SK-N-SH (cell line): ENCODE measurements at regions not wholly inside any gene's neighbourhood (a gene's known extent, or its start where the extent isn't known, plus 50 kb on each side); places are given as distances from the start of the nearest gene placed in this dataset.

Experiments
- CTCF ChIA-PET: fragments of 300-600, 350-600 bp; formaldehyde crosslinking; extraction: SDS; loops from one replicate; lab custom pipeline; 2021; lab: Yijun Ruan, JAX
- POLR2A ChIA-PET: fragments of 350-600 bp; sonication (Branson Sonifier 250); formaldehyde crosslinking; extraction: SDS; loops from one replicate; lab custom pipeline; 2020; ENCODE audit warnings: antibody characterized with exemption, inconsistent platforms; lab: Yijun Ruan, JAX
- DNase-seq: peaks from one replicate; pipeline ENCODE4 v3.0.0; 2012
- H2AFZ ChIP-seq: fragments of 200-600 bp; sonication (generic); 2 replicates; pipeline ENCODE4 v1.8.1; 2016; ENCODE audit warnings: antibody characterized with exemption, mild to moderate bottlenecking, low read depth
- H3F3A ChIP-seq: fragments of 200-600 bp; sonication (generic); replicated peaks from 2 replicates; pipeline ENCODE3; 2016; ENCODE audit warnings: antibody characterized with exemption, mild to moderate bottlenecking; ENCODE audit not compliant: insufficient read depth
- H3K27ac ChIP-seq, 2 experiments: fragments of 200-500 bp in 1 of 2; fragments of 200-600 bp in 1 of 2; sonication (Bioruptor generic) in 1 of 2; sonication (generic), shearing (Covaris generic) in 1 of 2; 2 replicates each; pipeline versions ENCODE4 v1.5.1 to v1.6.1; 2014 to 2016; ENCODE audit warnings: low read depth in 2 of 2, inconsistent platforms in 1 of 2, low read length in 1 of 2, mild to moderate bottlenecking in 1 of 2, mixed read lengths in 1 of 2
- H3K27me3 ChIP-seq: fragments of 200-600 bp; sonication (generic), shearing (Covaris generic); 2 replicates; pipeline ENCODE4 v1.6.1; 2016; ENCODE audit warnings: mixed run types; ENCODE audit not compliant: insufficient read depth
- H3K36me3 ChIP-seq, 2 experiments: fragments of 200-500 bp in 1 of 2; fragments of 200-600 bp in 1 of 2; sonication (Bioruptor generic) in 1 of 2; sonication (generic) in 1 of 2; replicated peaks in 1 of 2; 2 replicates each; pipeline versions ENCODE3 to v1.5.1; 2014 to 2016; ENCODE audit warnings: low read length in 1 of 2, mild to moderate bottlenecking in 1 of 2; ENCODE audit not compliant: insufficient read depth in 2 of 2, control insufficient read depth in 1 of 2
- H3K4me1 ChIP-seq, 2 experiments: fragments of 200-500 bp in 1 of 2; fragments of 200-600 bp in 1 of 2; sonication (Bioruptor generic) in 1 of 2; sonication (generic), shearing (Covaris generic) in 1 of 2; 2 replicates each; pipeline versions ENCODE4 v1.5.1 to v1.6.1; 2014 to 2016; ENCODE audit warnings: low read depth in 1 of 2, low read length in 1 of 2, mixed run types in 1 of 2; ENCODE audit not compliant: insufficient read depth in 2 of 2, control insufficient read depth in 1 of 2
- H3K4me2 ChIP-seq: fragments of 200-600 bp; sonication (generic), shearing (Covaris generic); 2 replicates; pipeline ENCODE4 v1.6.1; 2017; ENCODE audit warnings: mixed run types
- H3K4me3 ChIP-seq, 2 experiments: fragments of 200-500 bp in 1 of 2; fragments of 200-600 bp in 1 of 2; sonication (Bioruptor generic) in 1 of 2; sonication (generic), shearing (Covaris generic) in 1 of 2; 2 replicates each; pipeline versions ENCODE4 v1.5.1 to v1.8.1; 2014 to 2016; ENCODE audit warnings: low read depth in 2 of 2, inconsistent platforms in 1 of 2, low read length in 1 of 2, mild to moderate bottlenecking in 1 of 2, mixed read lengths in 1 of 2, moderate library complexity in 1 of 2
- H3K79me2 ChIP-seq: fragments of 200-600 bp; sonication (generic); 2 replicates; pipeline ENCODE4 v1.8.1; 2017; ENCODE audit warnings: mild to moderate bottlenecking; ENCODE audit not compliant: insufficient read depth
- H3K9ac ChIP-seq: fragments of 200-600 bp; sonication (generic); 2 replicates; pipeline ENCODE4 v1.6.1; 2017; ENCODE audit warnings: mixed run types
- H3K9me2 ChIP-seq: fragments of 200-600 bp; sonication (generic); 2 replicates; pipeline ENCODE4 v1.6.1; 2017; ENCODE audit warnings: mixed run types
- H3K9me3 ChIP-seq: fragments of 200-600 bp; sonication (generic); 2 replicates; pipeline ENCODE4 v1.6.1; 2017; ENCODE audit warnings: mixed run types, mild to moderate bottlenecking, moderate library complexity
- H4K20me1 ChIP-seq: fragments of 200-600 bp; sonication (generic); 2 replicates; pipeline ENCODE4 v1.6.1; 2017; ENCODE audit warnings: mild to moderate bottlenecking, mixed run types; ENCODE audit not compliant: insufficient read depth
- CTCF ChIP-seq: fragments of 200-600 bp; sonication (generic); IDR thresholded peaks from 2 replicates; pipeline ENCODE4 v1.6.1; 2017; ENCODE audit warnings: antibody characterized with exemption, mild to moderate bottlenecking, moderate library complexity
- ELF1 ChIP-seq: IDR thresholded peaks from 2 replicates; pipeline ENCODE4 v1.4.0; 2012
- EP300 ChIP-seq, 2 experiments: IDR thresholded peaks; 2 replicates each; pipeline versions ENCODE4 v1.4.0 to v1.6.1; 2012; ENCODE audit warnings: borderline replicate concordance in 1 of 2, low read depth in 1 of 2, low read length in 1 of 2
- FOXJ3 ChIP-seq: sonication (generic); formaldehyde crosslinking; IDR thresholded peaks from 2 replicates; pipeline ENCODE4 v1.5.1; 2020; ENCODE audit warnings: mild to moderate bottlenecking, missing genetic modification reagents
- GABPA ChIP-seq: IDR thresholded peaks from 2 replicates; pipeline ENCODE4 v1.4.0; 2012; ENCODE audit warnings: low read depth, mild to moderate bottlenecking
- GATA2 ChIP-seq: sonication (generic); formaldehyde crosslinking; IDR thresholded peaks from 2 replicates; pipeline ENCODE4 v1.5.0; 2020; ENCODE audit warnings: mild to moderate bottlenecking, missing genetic modification reagents
- IRF3 ChIP-seq: fragments of 150-350 bp; IDR thresholded peaks from 2 replicates; pipeline ENCODE4 v1.6.1; 2016; ENCODE audit warnings: mild to moderate bottlenecking, low read depth, low read length
- JUND ChIP-seq: IDR thresholded peaks from 2 replicates; pipeline ENCODE4 v1.4.0; 2012
- MAX ChIP-seq: IDR thresholded peaks from 2 replicates; pipeline ENCODE4 v1.4.0; 2012; ENCODE audit warnings: low read depth
- RAD21 ChIP-seq: IDR thresholded peaks from 2 replicates; pipeline ENCODE4 v1.6.1; 2012; ENCODE audit warnings: mild to moderate bottlenecking, low read length
- REST ChIP-seq: IDR thresholded peaks from 2 replicates; pipeline ENCODE4 v1.6.1; 2012; ENCODE audit warnings: mild to moderate bottlenecking, low read depth, low read length, moderate library complexity
- SIN3A ChIP-seq: IDR thresholded peaks from 2 replicates; pipeline ENCODE4 v1.6.1; 2012; ENCODE audit warnings: low read depth, mild to moderate bottlenecking, low read length, moderate library complexity, borderline replicate concordance
- TAF1 ChIP-seq: IDR thresholded peaks from 2 replicates; pipeline ENCODE4 v1.6.1; 2012; ENCODE audit warnings: low read depth, mild to moderate bottlenecking, low read length, moderate library complexity, borderline replicate concordance
- TCF12 ChIP-seq: IDR thresholded peaks from 2 replicates; pipeline ENCODE4 v1.4.0; 2012
- USF1 ChIP-seq: IDR thresholded peaks from 2 replicates; pipeline ENCODE4 v1.4.0; 2012; ENCODE audit warnings: low read depth, borderline replicate concordance
- YY1 ChIP-seq: IDR thresholded peaks from 2 replicates; pipeline ENCODE4 v1.4.0; 2012; ENCODE audit warnings: low read depth, mild to moderate bottlenecking
- ZBTB33 ChIP-seq: IDR thresholded peaks from 2 replicates; pipeline ENCODE4 v1.4.0; 2012; ENCODE audit warnings: low read depth, borderline replicate concordance
- WGBS: methylation state at CpG from one replicate; pipeline ENCODE4 v1.1.6; 2017; ENCODE audit warnings: low lambda C conversion rate; 5-methylcytosine and 5-hydroxymethylcytosine counted together

- CTCF ChIA-PET = interaction anchor here (0.6 kb wide), 1 partner anchor 471 kb away, joined by 3 read pairs; no protein-coding TSS in a partner anchor
- Histone ChIP-seq H3K27ac (no peak overlapping the region), H3K9ac (no peak overlapping the region), H3K4me1 (no peaks in the 10 kb centered on the region), H3K4me3 (no peak overlapping the region)
- no peak for TF ChIP-seq TCF12
- TF ChIP-seq SIN3A = no peak
- TF ChIP-seq JUND = no peak
- no peak for TF ChIP-seq GABPA
- TF ChIP-seq CTCF = no peak
- no peak for TF ChIP-seq IRF3
- TF ChIP-seq MAX = no peak
- TF ChIP-seq EP300 (IDR thresholded peaks at IDR 0.05; ENCODE audit: borderline replicate concordance in 1 of 2, low read depth in 1 of 2, low read length in 1 of 2) = no peak
- TF ChIP-seq GATA2 = no peak
- no peak for TF ChIP-seq YY1
- no peak for TF ChIP-seq ELF1
- TF ChIP-seq, all 33 proteins: peak for 0
- Histone ChIP-seq H3K36me3 (no peaks in the 10 kb centered on the region), H2AFZ (no peak overlapping the region), H3K9me2 (no peaks in the 10 kb centered on the region), H3F3A (no peaks in the 10 kb centered on the region), H3K9me3 (no peaks in the 10 kb centered on the region), H3K27me3 (no peaks in the 10 kb centered on the region), H3K79me2 (no peaks in the 10 kb centered on the region), H4K20me1 (no peaks in the 10 kb centered on the region), H3K4me2 (no peak overlapping the region)
- 15% methylated on average over 5 of the region's 5 CpGs for WGBS
- no peak for DNase-seq
- POLR2A ChIA-PET = no interaction called here
Measured at GRCh38 chr16:16908077-16908476, 529.1 kb downstream of the NPIPA7 start.

- H3K4me1 ChIP-seq = no peaks in the 10 kb centered on the region
- H4K20me1 ChIP-seq = no peaks in the 10 kb centered on the region
- no peaks in the 10 kb centered on the region for H3K27me3 ChIP-seq
- no peaks in the 10 kb centered on the region for H3K9me2 ChIP-seq
- H3K79me2 ChIP-seq = no peaks in the 10 kb centered on the region
- no peak overlapping the region for H2AFZ ChIP-seq
- H3K4me2 ChIP-seq = no peak overlapping the region
- WGBS = 21% methylated on average over 3 of the region's 3 CpGs
- ChIA-PET POLR2A (no interaction called here), CTCF (no interaction called here)
- no peak overlapping the region for H3K9ac ChIP-seq
- H3K36me3 ChIP-seq = no peaks in the 10 kb centered on the region
- no peak for DNase-seq
- no peak overlapping the region for H3K4me3 ChIP-seq
- no peaks in the 10 kb centered on the region for H3F3A ChIP-seq
- no peak overlapping the region for H3K27ac ChIP-seq
- H3K9me3 ChIP-seq = no peaks in the 10 kb centered on the region
- no peak for TF ChIP-seq USF1
- TF ChIP-seq IRF3 = no peak
- no peak for TF ChIP-seq ZBTB33
- TF ChIP-seq FOXJ3 (CRISPR knock-in tag) = no peak
- TF ChIP-seq RAD21 = no peak
- no peak for TF ChIP-seq REST
- TF ChIP-seq GABPA = no peak
- no peak for TF ChIP-seq TAF1
Measured at GRCh38 chr16:16909126-16909525, 530.2 kb downstream of the NPIPA7 start.
